ENCODE measurements at regions not wholly inside any gene's neighbourhood (a gene's known extent, or its start where the extent isn't known, plus 50 kb on each side); places are given as distances from the start of the nearest gene placed in this dataset.
A peak's percentile ranks its signal among the peaks of the same experiment; 100 is the strongest.
"Not testable (repeated sequence)": the region's sequence is repeated elsewhere in the genome, so short reads cannot be mapped to it uniquely, and the experiment has no call there.

GRCh38 chr17:77045441-77046041 is 95.2 kb upstream of the SEC14L1 start:
- H2AFZ ChIP-seq (replicated peaks) = no peak overlapping the region
- no peaks in the 10 kb centered on the region for H3K36me3 Mint-ChIP-seq
- H3K27ac Mint-ChIP-seq = no peak overlapping the region
- H3K9ac ChIP-seq = no peak overlapping the region
- no peak for DNase-seq (ENCODE audit: low spot score)
- H3K4me1 ChIP-seq = no peaks in the 10 kb centered on the region
- H3K4me1 Mint-ChIP-seq = peaks cover 28% of the 10 kb centered on the region
- H3K4me3 ChIP-seq = no peak overlapping the region
- no peak overlapping the region for H3K4me2 ChIP-seq
- H3K36me3 ChIP-seq = no peaks in the 10 kb centered on the region
- H3K9me3 ChIP-seq (ENCODE audit: low read depth) = no peaks in the 10 kb centered on the region
- peaks cover under 1% of the 10 kb centered on the region for H3K27me3 Mint-ChIP-seq (ENCODE audit: insufficient read depth, low read depth)
- no peaks in the 10 kb centered on the region for H3K27me3 ChIP-seq
- H3F3A ChIP-seq (ENCODE audit: low read depth) = no peaks in the 10 kb centered on the region
- no peaks in the 10 kb centered on the region for H3K79me2 ChIP-seq (ENCODE audit: low read depth)
- TF ChIP-seq EZH2phosphoT487 (IDR thresholded peaks at IDR 0.05) = no peak
- no peak for TF ChIP-seq CTCF (IDR thresholded peaks at IDR 0.05)
- no peak for TF ChIP-seq EZH2 (IDR thresholded peaks at IDR 0.05)
- H4K20me1 ChIP-seq (ENCODE audit: low read depth) = no peaks in the 10 kb centered on the region
- H3K4me3 Mint-ChIP-seq = no peak overlapping the region
- H3K27ac ChIP-seq = no peak overlapping the region
- no peaks in the 10 kb centered on the region for H3K9me3 Mint-ChIP-seq

GRCh38 chr17:77049440-77049839 is 91.3 kb upstream of the SEC14L1 start:
- Histone ChIP-seq H3K4me2 (no peak overlapping the region), H4K20me1 (ENCODE audit: low read depth) (no peaks in the 10 kb centered on the region), H3K9ac (no peak overlapping the region), H2AFZ (replicated peaks) (no peak overlapping the region), H3K4me1 (no peaks in the 10 kb centered on the region), H3K79me2 (ENCODE audit: low read depth) (no peaks in the 10 kb centered on the region), H3K4me3 (no peak overlapping the region), H3K27me3 (no peaks in the 10 kb centered on the region), H3K27ac (no peak overlapping the region), H3F3A (ENCODE audit: low read depth) (no peaks in the 10 kb centered on the region), H3K36me3 (no peaks in the 10 kb centered on the region), H3K9me3 (ENCODE audit: low read depth) (no peaks in the 10 kb centered on the region)
- H3K27me3 Mint-ChIP-seq (ENCODE audit: insufficient read depth, low read depth) = peaks cover 14% of the 10 kb centered on the region
- peaks cover 14% of the 10 kb centered on the region for H3K4me1 Mint-ChIP-seq
- TF ChIP-seq CTCF (IDR thresholded peaks at IDR 0.05) = no peak
- no peaks in the 10 kb centered on the region for H3K36me3 Mint-ChIP-seq
- DNase-seq (ENCODE audit: low spot score) = no peak
- H3K9me3 Mint-ChIP-seq = no peaks in the 10 kb centered on the region
- no peak overlapping the region for H3K4me3 Mint-ChIP-seq
- no peak overlapping the region for H3K27ac Mint-ChIP-seq

GRCh38 chr17:77050901-77051300 is 89.9 kb upstream of the SEC14L1 start:
- H3K9me3 Mint-ChIP-seq; H3K9me3 ChIP-seq (ENCODE audit: low read depth): not testable (repeated sequence)

GRCh38 chr17:77054936-77055335 is 85.8 kb upstream of the SEC14L1 start:
- H3K9ac ChIP-seq = no peak overlapping the region
- peak; percentile 16 for DNase-seq (ENCODE audit: low spot score)
- no peak overlapping the region for H3K27ac Mint-ChIP-seq

More at GRCh38 chr17:77050901-77051300, 89.9 kb upstream of the SEC14L1 start:
- H3K4me1 ChIP-seq; H3K79me2 ChIP-seq (ENCODE audit: low read depth); H3K27me3 ChIP-seq; H3K36me3 ChIP-seq; H2AFZ ChIP-seq (replicated peaks); DNase-seq (ENCODE audit: low spot score); H3K4me3 ChIP-seq; H3K9ac ChIP-seq; H3K27ac Mint-ChIP-seq; H3K36me3 Mint-ChIP-seq; H3F3A ChIP-seq (ENCODE audit: low read depth); H3K27ac ChIP-seq; H3K4me2 ChIP-seq; H3K4me3 Mint-ChIP-seq; H4K20me1 ChIP-seq (ENCODE audit: low read depth): not testable (repeated sequence)
- H3K4me1 Mint-ChIP-seq = peaks cover 21% of the 10 kb centered on the region
- peaks cover 15% of the 10 kb centered on the region for H3K27me3 Mint-ChIP-seq (ENCODE audit: insufficient read depth, low read depth)

More at GRCh38 chr17:77054936-77055335, 85.8 kb upstream of the SEC14L1 start:
- Histone ChIP-seq H3K27ac (no peak overlapping the region), H3K79me2 (ENCODE audit: low read depth) (no peaks in the 10 kb centered on the region), H3K4me2 (no peak overlapping the region), H4K20me1 (ENCODE audit: low read depth) (no peaks in the 10 kb centered on the region), H3F3A (ENCODE audit: low read depth) (no peaks in the 10 kb centered on the region), H3K4me1 (no peaks in the 10 kb centered on the region), H2AFZ (replicated peaks) (no peak overlapping the region), H3K4me3 (no peak overlapping the region), H3K27me3 (no peaks in the 10 kb centered on the region), H3K9me3 (ENCODE audit: low read depth) (no peaks in the 10 kb centered on the region), H3K36me3 (no peaks in the 10 kb centered on the region)
- no peak overlapping the region for H3K4me3 Mint-ChIP-seq
- H3K4me1 Mint-ChIP-seq = peaks cover 12% of the 10 kb centered on the region
- no peaks in the 10 kb centered on the region for H3K36me3 Mint-ChIP-seq
- no peak for TF ChIP-seq CTCF (IDR thresholded peaks at IDR 0.05)
- no peak for TF ChIP-seq EZH2 (IDR thresholded peaks at IDR 0.05)
- TF ChIP-seq EZH2phosphoT487 (IDR thresholded peaks at IDR 0.05) = no peak
- H3K27me3 Mint-ChIP-seq (ENCODE audit: insufficient read depth, low read depth) = peaks cover 15% of the 10 kb centered on the region
- no peaks in the 10 kb centered on the region for H3K9me3 Mint-ChIP-seq

Data from neural progenitor cell (in vitro differentiated cells).